PC-3 (cell line): ENCODE measurements at regions not wholly inside any gene's neighbourhood (a gene's known extent, or its start where the extent isn't known, plus 50 kb on each side); places are given as distances from the start of the nearest gene placed in this dataset.

Experiments
- CTCF ChIP-seq: fragments of 300-600 bp; sonication (generic); conservative IDR thresholded peaks from 2 replicates; pipeline ENCODE4 v1.5.1; 2017; ENCODE audit warnings: antibody characterized with exemption, low read depth, mild to moderate bottlenecking, low read length
- EZH2 ChIP-seq: fragments of 300-600 bp; sonication (generic); IDR thresholded peaks from one replicate; pipeline ENCODE4 v1.6.1; 2017; ENCODE audit warnings: antibody characterized with exemption, mild to moderate bottlenecking, low read length; ENCODE audit not compliant: unreplicated experiment
- EZH2phosphoT487 ChIP-seq: fragments of 300-600 bp; sonication (generic); IDR thresholded peaks from 2 replicates; pipeline ENCODE4 v1.6.1; 2018; ENCODE audit warnings: mild to moderate bottlenecking, antibody characterized with exemption, low read length, borderline replicate concordance

GRCh38 chr3:164007765-164008164, 1070.5 kb downstream of the SI start:
- TF ChIP-seq CTCF (no peak), EZH2 (no peak), EZH2phosphoT487 (no peak)
